MM.1S (cell line): ENCODE measurements at regions not wholly inside any gene's neighbourhood (a gene's known extent, or its start where the extent isn't known, plus 50 kb on each side); places are given as distances from the start of the nearest gene placed in this dataset.

Experiments used
- DNase-seq: peaks from one replicate; pipeline ENCODE4 v3.0.0-alpha.2; 2015
- H2AFZ ChIP-seq: fragments of 300-600 bp; sonication (generic); 2 replicates; pipeline ENCODE4 v1.6.0; 2016; ENCODE audit warnings: antibody characterized with exemption, low read length
- H3F3A ChIP-seq: fragments of 300-600 bp; sonication (generic); 2 replicates; pipeline ENCODE4 v1.6.1; 2016; ENCODE audit warnings: mild to moderate bottlenecking, antibody characterized with exemption, low read length, moderate library complexity, mixed read lengths; ENCODE audit not compliant: insufficient read depth
- H3K27ac ChIP-seq: fragments of 300-600 bp; sonication (generic); 2 replicates; pipeline ENCODE4 v1.5.1; 2016; ENCODE audit warnings: mild to moderate bottlenecking, low read length
- H3K27me3 ChIP-seq: fragments of 300-600 bp; sonication (generic); replicated peaks from 2 replicates; pipeline ENCODE4 v1.6.0; 2016; ENCODE audit warnings: low read length; ENCODE audit not compliant: insufficient read depth
- H3K36me3 ChIP-seq: fragments of 300-600 bp; sonication (generic); replicated peaks from 2 replicates; pipeline ENCODE4 v1.6.1; 2016; ENCODE audit warnings: mild to moderate bottlenecking, low read length, mixed read lengths; ENCODE audit not compliant: insufficient read depth
- H3K4me1 ChIP-seq: fragments of 300-600 bp; sonication (generic); 2 replicates; pipeline ENCODE4 v1.6.1; 2016; ENCODE audit warnings: low read length, mixed read lengths
- H3K4me2 ChIP-seq: fragments of 300-600 bp; sonication (generic); 2 replicates; pipeline ENCODE4 v1.6.0; 2016; ENCODE audit warnings: low read depth, low read length
- H3K4me3 ChIP-seq: fragments of 300-600 bp; sonication (generic); 2 replicates; pipeline ENCODE4 v1.5.1; 2016; ENCODE audit warnings: low read length, mixed read lengths
- H3K79me2 ChIP-seq: fragments of 300-600 bp; sonication (generic); 2 replicates; pipeline ENCODE4 v1.6.1; 2016; ENCODE audit warnings: mixed run types, low read length, mixed read lengths
- H3K9ac ChIP-seq: fragments of 300-600 bp; sonication (generic); 2 replicates; pipeline ENCODE4 v1.6.1; 2016; ENCODE audit warnings: low read length, mixed read lengths
- H3K9me2 ChIP-seq: fragments of 300-600 bp; sonication (generic); replicated peaks from 2 replicates; pipeline ENCODE4 v1.6.1; 2016; ENCODE audit warnings: mild to moderate bottlenecking, low read length, mixed read lengths; ENCODE audit not compliant: insufficient read depth
- H3K9me3 ChIP-seq: fragments of 300-600 bp; sonication (generic); replicated peaks from 2 replicates; pipeline ENCODE4 v1.6.1; 2016; ENCODE audit warnings: mild to moderate bottlenecking, low read length, mixed read lengths; ENCODE audit not compliant: insufficient read depth
- H4K20me1 ChIP-seq: fragments of 300-600 bp; sonication (generic); 2 replicates; pipeline ENCODE4 v1.6.1; 2016; ENCODE audit warnings: mild to moderate bottlenecking, low read length, moderate library complexity, mixed read lengths; ENCODE audit not compliant: insufficient read depth
- EZH2 ChIP-seq: fragments of 300-600 bp; sonication (generic); optimal IDR thresholded peaks from 2 replicates; pipeline ENCODE3; 2017; ENCODE audit warnings: low read depth, mild to moderate bottlenecking, antibody characterized with exemption, low read length, mixed read lengths
- EZH2phosphoT487 ChIP-seq: fragments of 300-600 bp; sonication (generic); IDR thresholded peaks from 2 replicates; pipeline ENCODE4 v1.6.1; 2018; ENCODE audit warnings: antibody characterized with exemption, low read length
- TF ChIP-seq, protein P1 (sequence below): fragments of 300-600 bp; sonication (generic); IDR thresholded peaks from 2 replicates; pipeline ENCODE4 v1.5.1; 2016; ENCODE audit warnings: antibody characterized with exemption, low read length, mixed read lengths

DNA sequence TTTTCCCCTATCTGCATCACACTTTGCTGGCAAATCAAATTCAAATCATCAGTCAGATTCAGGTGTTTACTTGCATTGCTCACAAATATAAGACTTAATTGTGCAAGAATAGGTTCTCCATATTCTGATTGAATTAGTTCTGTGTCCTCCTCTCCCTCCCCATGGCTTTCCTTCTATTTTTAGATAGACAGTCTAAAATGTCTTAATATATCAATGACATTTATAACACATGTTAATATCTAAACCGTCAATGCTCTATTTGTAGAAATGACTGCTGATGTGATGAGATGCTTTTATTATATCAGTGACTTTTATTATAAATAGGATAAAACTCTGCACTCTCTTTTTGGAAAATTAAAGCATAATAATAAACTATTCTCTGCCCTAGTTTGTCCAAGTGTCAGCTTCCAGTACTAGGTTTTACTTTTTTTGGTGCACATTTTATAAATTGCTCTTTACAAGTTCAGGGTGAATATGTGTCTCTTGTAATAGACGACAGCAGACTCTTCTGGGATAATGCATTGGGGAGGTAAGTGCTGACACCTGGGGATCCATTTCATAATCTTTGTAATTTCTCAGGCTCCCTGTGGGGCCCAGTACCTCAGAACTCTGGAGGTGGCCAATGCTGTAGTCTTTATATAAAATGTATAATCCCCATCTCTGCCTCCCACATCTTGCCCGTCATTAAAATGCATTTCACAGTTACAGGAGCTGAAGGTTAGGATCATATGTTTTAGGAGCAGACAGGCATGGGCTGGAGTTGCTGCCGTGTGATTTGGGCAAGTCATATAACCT is 321.5 kb downstream of the BRINP1 start:
- no peak overlapping the region for H3K27ac ChIP-seq
- no peaks in the 10 kb centered on the region for H3K4me1 ChIP-seq
- H2AFZ ChIP-seq, result no peak overlapping the region
- no peaks in the 10 kb centered on the region for H4K20me1 ChIP-seq
- DNase-seq, result no peak
- no peaks in the 10 kb centered on the region for H3K79me2 ChIP-seq
- H3K4me3 ChIP-seq, result no peak overlapping the region
- TF ChIP-seq EZH2, result no peak
- TF ChIP-seq, protein P1, sequence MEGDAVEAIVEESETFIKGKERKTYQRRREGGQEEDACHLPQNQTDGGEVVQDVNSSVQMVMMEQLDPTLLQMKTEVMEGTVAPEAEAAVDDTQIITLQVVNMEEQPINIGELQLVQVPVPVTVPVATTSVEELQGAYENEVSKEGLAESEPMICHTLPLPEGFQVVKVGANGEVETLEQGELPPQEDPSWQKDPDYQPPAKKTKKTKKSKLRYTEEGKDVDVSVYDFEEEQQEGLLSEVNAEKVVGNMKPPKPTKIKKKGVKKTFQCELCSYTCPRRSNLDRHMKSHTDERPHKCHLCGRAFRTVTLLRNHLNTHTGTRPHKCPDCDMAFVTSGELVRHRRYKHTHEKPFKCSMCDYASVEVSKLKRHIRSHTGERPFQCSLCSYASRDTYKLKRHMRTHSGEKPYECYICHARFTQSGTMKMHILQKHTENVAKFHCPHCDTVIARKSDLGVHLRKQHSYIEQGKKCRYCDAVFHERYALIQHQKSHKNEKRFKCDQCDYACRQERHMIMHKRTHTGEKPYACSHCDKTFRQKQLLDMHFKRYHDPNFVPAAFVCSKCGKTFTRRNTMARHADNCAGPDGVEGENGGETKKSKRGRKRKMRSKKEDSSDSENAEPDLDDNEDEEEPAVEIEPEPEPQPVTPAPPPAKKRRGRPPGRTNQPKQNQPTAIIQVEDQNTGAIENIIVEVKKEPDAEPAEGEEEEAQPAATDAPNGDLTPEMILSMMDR, result no peak
- no peaks in the 10 kb centered on the region for H3K27me3 ChIP-seq
- H3K9me2 ChIP-seq, result no peaks in the 10 kb centered on the region
- H3F3A ChIP-seq, result no peaks in the 10 kb centered on the region
- H3K36me3 ChIP-seq, result no peaks in the 10 kb centered on the region
- no peak overlapping the region for H3K4me2 ChIP-seq
- H3K9me3 ChIP-seq, result no peaks in the 10 kb centered on the region
- H3K9ac ChIP-seq, result no peak overlapping the region

DNA sequence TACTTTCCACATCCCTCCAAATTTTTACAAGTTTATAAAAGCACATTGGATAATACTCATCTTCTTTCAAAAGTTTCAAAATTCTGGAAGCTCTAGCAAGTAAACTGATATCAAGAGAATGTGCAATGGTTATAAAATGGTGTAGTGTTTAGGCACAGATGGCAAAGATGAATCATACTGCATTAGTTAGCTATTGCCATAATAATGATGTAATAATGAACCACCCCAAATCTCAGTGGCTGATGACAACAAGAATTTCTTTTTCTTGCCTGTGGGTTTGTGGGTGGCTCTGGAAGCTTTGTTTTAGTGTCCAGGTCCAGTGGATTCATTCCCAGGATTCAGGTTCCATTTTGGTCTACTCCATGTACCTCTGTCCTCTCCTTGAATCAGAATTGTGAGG is 319.0 kb downstream of the BRINP1 start:
- Histone ChIP-seq H3F3A (no peaks in the 10 kb centered on the region), H3K4me1 (no peaks in the 10 kb centered on the region), H3K79me2 (no peaks in the 10 kb centered on the region), H3K9me3 (no peaks in the 10 kb centered on the region), H3K27ac (no peak overlapping the region), H3K4me3 (no peak overlapping the region), H3K36me3 (no peaks in the 10 kb centered on the region), H3K27me3 (no peaks in the 10 kb centered on the region), H3K9ac (no peak overlapping the region), H4K20me1 (no peaks in the 10 kb centered on the region), H2AFZ (no peak overlapping the region), H3K9me2 (no peaks in the 10 kb centered on the region), H3K4me2 (no peak overlapping the region)
- DNase-seq, result no peak
- TF ChIP-seq EZH2, result no peak

DNA sequence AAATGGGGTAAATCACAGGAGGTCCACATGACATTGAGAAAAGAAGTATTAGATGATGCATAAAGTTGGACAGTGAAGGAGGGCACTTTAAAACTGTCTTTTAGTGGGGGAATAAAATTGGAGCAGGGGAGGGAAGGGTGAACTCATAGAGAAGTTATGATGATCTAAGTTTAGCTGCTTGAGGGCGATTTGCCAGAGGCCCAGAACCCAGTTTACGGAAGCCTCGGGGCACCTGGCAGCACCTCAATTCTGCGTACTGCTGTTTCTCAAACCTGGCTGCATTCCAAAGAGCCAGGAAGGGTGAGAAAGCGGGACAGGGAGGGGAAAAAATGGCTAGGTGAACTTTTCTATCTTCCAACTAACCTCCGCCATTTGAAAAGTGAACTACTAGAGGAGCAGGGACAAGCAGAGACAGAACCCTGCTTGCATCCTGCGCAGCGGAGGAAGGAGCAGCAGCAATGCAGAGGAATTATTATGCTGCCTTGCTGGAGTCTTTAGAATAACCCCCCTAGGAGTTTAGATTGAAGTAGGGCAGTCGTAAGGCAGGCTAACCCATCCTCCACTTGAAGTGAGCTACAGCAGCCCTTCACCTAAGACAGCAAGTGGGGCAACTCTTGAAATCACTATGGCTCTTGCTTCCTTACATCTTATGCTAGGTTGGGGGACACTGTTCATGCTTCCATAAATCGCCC is 316.8 kb downstream of the BRINP1 start:
- no peaks in the 10 kb centered on the region for H3K9me2 ChIP-seq
- no peaks in the 10 kb centered on the region for H3K4me1 ChIP-seq
- no peak overlapping the region for H3K27ac ChIP-seq
- no peak overlapping the region for H3K9ac ChIP-seq
- no peaks in the 10 kb centered on the region for H3F3A ChIP-seq
- H3K4me3 ChIP-seq, result no peak overlapping the region
- H3K36me3 ChIP-seq, result no peaks in the 10 kb centered on the region
- no peak for DNase-seq
- H3K27me3 ChIP-seq, result no peaks in the 10 kb centered on the region
- no peak overlapping the region for H3K4me2 ChIP-seq
- no peaks in the 10 kb centered on the region for H3K9me3 ChIP-seq
- TF ChIP-seq, protein P1, result no peak
- no peak for TF ChIP-seq EZH2
- no peak for TF ChIP-seq EZH2phosphoT487
- H2AFZ ChIP-seq, result no peak overlapping the region
- no peaks in the 10 kb centered on the region for H4K20me1 ChIP-seq
- H3K79me2 ChIP-seq, result no peaks in the 10 kb centered on the region

DNA sequence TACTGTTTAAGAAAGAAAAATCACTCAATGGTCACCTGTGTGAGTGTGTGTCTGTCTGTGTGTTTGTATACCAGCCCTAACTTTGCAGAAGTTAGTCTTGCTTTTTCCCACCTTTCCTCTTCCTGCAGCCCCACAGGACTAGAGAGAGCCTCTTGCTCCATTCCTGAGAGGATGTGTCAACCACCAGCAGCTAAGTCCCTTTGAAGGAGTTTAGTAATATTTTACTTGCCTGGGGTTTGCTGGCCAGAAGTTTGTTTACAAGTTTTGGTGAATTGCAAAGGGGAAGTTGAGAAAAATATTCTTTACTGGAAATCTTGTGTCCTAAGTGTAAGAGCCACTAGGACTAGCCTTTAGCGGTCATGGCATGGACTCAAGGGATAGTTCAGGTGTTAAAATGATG is 316.2 kb downstream of the BRINP1 start:
- Histone ChIP-seq H3K9me2 (no peaks in the 10 kb centered on the region), H3K4me2 (no peak overlapping the region), H2AFZ (no peak overlapping the region), H3K4me1 (no peaks in the 10 kb centered on the region), H3K27me3 (no peaks in the 10 kb centered on the region), H4K20me1 (no peaks in the 10 kb centered on the region), H3K9me3 (no peaks in the 10 kb centered on the region), H3K4me3 (no peak overlapping the region), H3K79me2 (no peaks in the 10 kb centered on the region), H3K36me3 (no peaks in the 10 kb centered on the region), H3K27ac (no peak overlapping the region), H3F3A (no peaks in the 10 kb centered on the region), H3K9ac (no peak overlapping the region)
- TF ChIP-seq, protein P1, result no peak
- TF ChIP-seq EZH2phosphoT487 (no peak), EZH2 (no peak)
- DNase-seq, result no peak
